GM19324 (cell line): ENCODE measurements at regions not wholly inside any gene's neighbourhood (a gene's known extent, or its start where the extent isn't known, plus 50 kb on each side); places are given as distances from the start of the nearest gene placed in this dataset.
"Not testable (repeated sequence)": the region's sequence is repeated elsewhere in the genome, so short reads cannot be mapped to it uniquely, and the experiment has no call there.

Experiments used
- ATAC-seq: cut with Tn5 transposase; IDR thresholded peaks from one replicate; pipeline ENCODE4 v1.9.1; 2021; ENCODE audit warnings: mild to moderate bottlenecking, moderate library complexity; ENCODE audit not compliant: unreplicated experiment, low FRiP score

DNA sequence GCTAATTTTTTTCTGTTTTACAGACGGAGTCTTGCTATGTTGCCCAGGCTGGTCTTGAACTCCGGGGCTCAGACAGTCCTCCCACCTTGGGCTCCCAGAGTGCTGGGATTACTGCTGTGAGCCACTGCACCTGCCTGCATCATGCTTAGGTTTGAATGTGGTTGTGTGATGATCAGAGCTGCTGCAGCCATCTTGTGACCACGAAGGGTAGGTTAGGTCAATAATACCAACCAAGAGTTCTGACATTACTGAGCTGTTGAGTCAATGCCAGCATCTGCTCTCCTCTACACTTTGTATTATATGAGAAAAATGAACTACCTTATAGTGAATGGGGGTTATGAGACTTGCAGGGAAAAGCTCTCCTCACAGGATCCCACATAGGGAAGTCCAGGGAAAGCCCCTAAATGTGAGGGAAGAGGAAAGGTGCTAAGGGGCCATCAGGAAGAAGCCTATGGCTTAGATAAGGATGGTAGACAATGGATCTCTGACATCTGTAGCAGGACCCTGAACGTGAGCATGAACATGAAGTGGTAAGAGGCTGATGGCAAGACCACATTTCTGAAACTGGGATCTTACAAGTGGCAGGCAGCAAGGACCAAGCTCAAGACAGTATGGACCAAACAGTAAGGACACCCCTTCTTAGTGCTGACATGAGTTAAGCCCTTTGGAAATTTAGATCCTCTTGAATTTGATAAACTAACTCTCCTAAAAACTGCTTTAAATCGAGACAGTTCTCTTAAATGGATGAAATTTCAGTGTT is 75.7 kb upstream of the ZNF169 start:
- ATAC-seq, result no peak

DNA sequence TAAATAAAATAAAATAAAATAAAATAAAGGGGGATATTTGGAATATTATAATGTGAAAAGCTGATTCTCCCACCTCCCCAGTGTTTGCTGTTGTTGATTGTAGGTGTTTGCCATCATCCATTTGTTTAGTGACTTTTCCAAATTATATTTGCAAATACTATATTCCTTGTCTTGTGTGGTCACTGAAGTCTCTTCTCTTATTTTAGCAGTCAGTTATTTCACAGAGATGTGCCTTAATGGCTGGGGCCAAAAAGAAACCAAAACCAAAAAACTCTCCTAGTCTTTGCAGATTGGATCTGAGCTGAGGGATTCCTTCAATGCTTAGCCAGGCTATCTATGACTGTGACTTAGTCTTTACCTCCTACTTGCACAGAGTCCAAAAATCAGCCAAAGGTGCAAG is 70.9 kb upstream of the ZNF169 start:
- ATAC-seq, result no peak

DNA sequence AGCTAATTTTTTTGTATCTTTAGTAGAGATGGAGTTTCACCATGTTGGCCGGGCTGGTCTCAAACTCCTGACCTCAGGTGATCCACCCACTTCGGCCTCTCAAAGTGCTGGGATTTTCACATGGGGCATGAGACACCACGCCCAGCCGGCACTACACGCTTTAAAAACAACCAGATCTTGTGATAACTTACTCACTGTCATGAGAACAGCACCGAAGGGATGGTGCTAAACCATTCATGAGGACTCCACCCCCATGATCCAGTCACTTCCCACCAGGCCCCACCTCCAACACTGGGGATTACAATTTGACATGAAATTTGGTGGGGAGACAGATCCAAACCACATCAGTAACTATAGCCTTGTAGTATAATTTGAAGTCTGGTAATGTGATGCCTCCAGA is 67.4 kb upstream of the ZNF169 start:
- ATAC-seq, result not testable (repeated sequence)

DNA sequence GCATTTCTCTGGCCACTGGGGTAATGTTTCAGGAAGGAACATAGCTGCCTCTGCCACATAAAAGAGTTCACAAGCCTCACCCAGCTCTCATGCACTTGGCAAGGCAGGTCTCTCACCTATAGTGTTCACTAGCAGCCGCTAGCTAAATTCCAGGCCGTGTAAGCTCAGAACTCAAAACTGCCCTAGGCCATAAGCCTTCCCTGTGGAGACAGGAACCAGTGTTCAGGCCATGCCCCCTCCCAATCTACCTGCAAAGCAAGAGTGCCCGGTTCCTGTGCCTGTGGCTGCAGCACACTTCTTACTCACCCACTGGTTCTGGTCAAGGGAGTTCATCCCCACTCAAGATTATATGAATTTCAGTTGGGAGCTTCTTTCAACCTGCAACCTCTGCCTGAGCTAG is 60.7 kb upstream of the ZNF169 start:
- no peak for ATAC-seq

DNA sequence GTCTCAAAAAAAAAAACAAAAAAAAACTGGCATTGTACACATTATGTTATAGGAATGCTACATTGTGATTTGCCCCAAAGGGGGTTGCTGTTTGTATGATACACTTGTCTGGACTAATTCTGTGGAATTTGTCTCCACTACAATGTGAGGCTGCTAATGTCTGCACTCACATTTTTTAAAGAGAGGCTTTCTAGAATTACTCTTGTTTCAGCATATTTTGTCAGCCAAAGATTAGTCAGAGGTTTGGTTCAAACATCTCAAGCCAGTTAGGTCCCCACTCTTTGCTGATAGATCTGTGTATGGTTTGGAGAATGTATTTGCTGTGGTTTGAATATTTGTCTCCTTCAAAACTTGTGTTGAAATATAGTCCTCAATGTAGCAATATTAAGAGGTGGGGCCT is 59.3 kb upstream of the ZNF169 start:
- no peak for ATAC-seq

DNA sequence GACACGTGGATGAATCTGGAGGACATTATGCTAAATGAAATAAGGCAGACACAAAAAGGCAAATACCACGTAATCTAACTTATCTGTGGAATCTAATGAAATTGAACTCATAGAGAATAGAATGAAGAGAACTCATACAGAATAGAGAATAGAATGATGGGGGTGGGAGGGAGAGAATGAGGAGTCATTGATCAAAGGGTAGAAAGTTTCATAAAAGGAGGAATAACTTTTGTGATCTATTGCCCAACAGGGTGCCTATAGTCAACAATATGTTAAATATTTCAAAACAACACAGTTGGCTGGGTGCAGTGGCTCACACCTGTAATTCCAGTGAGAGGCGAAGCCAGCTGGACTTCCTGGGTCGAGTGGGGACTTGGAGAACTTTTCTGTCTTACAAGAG is 54.9 kb upstream of the ZNF169 start:
- ATAC-seq, result no peak

DNA sequence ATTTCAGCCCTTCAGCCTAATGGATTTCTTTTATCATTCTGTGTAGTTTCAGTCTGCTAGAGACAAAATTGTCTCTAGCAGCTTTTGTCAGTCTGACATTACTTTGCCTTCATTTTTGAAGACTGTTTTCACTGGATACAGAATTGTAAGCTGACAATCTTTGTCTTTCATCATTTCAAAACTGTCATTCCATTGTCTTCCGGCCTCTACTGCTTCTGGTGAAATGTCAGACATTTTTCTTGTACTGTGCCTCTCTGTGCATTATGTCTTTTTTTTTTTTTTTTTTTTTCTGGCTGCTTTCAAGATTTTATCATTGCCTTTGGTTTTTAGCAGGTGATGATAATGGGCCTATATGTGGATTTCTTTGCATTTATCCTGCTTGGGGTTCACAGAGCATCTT is 51.3 kb upstream of the ZNF169 start:
- ATAC-seq, result no peak
